ENCODE measurements at regions not wholly inside any gene's neighbourhood (a gene's known extent, or its start where the extent isn't known, plus 50 kb on each side); places are given as distances from the start of the nearest gene placed in this dataset.

DNA sequence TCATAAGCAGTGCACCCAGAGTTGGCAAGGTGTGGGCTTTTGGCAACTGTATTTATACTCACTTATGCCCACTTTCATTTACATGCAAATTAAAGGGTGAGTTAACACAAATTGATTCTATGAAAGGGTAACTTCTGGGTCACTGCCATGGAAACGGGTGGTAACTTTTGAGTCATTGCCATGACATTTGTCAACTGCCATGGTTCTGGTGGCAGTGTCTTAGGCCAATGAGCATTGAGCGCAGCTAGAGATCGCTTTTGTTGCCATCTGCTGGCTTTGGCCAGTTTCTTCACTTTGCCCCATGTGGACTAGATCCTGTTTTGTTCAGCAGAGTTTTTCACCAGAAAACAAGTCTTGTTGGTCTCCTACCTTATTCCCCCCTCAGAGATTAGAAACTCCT is 170.8 kb upstream of the NUDT6 start:
- DNase-seq = no peak
- TF ChIP-seq POLR2AphosphoS5 (IDR thresholded peaks at IDR 0.05) (no peak), POLR2A (IDR thresholded peaks at IDR 0.05) (no peak)
- TF ChIP-seq, protein P1, sequence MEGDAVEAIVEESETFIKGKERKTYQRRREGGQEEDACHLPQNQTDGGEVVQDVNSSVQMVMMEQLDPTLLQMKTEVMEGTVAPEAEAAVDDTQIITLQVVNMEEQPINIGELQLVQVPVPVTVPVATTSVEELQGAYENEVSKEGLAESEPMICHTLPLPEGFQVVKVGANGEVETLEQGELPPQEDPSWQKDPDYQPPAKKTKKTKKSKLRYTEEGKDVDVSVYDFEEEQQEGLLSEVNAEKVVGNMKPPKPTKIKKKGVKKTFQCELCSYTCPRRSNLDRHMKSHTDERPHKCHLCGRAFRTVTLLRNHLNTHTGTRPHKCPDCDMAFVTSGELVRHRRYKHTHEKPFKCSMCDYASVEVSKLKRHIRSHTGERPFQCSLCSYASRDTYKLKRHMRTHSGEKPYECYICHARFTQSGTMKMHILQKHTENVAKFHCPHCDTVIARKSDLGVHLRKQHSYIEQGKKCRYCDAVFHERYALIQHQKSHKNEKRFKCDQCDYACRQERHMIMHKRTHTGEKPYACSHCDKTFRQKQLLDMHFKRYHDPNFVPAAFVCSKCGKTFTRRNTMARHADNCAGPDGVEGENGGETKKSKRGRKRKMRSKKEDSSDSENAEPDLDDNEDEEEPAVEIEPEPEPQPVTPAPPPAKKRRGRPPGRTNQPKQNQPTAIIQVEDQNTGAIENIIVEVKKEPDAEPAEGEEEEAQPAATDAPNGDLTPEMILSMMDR (IDR thresholded peaks at IDR 0.05 in 8 of 11, conservative IDR thresholded peaks at IDR 0.05 in 3 of 11) = no peak
- peaks cover 0 to 8% (median 3%) of the 10 kb centered on the region in 8 donors for H3K9me3 ChIP-seq
- intact Hi-C loops (cut with DNase I; ENCODE audit: low total_unique reads) = no loop called here
- peaks cover 0 to 38% (median 6%) of the 10 kb centered on the region in 6 donors for H3K36me3 ChIP-seq
- H3K27ac ChIP-seq = no peak overlapping the region
- no peak overlapping the region for H3K4me3 ChIP-seq
- WGBS, 5 donors = 91 to 100% (median 94%) methylated on average over 3 of the region's 3 CpGs
- no peaks in the 10 kb centered on the region for H3K27me3 ChIP-seq (replicated peaks in 1 of 7)
- H3K4me1 ChIP-seq = no peaks in the 10 kb centered on the region

DNA sequence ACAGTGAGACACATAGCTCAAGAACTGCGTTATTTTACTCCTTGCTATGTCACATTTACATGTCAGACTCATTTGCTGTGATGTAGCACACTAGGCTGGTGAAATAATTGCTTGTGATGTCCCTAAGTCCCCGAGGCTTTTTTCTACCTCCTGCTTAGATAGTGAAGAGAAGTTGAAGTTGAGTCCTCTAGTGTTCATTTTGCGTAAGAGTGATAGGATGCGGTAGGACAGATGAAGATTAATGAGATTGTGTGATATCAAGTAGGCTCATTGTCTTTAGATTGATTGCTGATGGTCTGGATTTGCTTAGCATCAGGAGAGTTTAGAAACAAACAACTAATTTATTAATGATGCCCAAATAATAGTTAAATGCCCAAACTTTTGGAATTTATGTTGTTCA is 173.6 kb upstream of the NUDT6 start:
- Histone ChIP-seq H3K27ac (no peak overlapping the region), H3K9me3 (peaks cover 0 to 2% (median under 1%) of the 10 kb centered on the region in 8 donors), H3K4me1 (no peaks in the 10 kb centered on the region), H3K36me3 (peaks cover 0 to 20% (median 1%) of the 10 kb centered on the region in 6 donors), H3K4me3 (no peak overlapping the region), H3K27me3 (replicated peaks in 1 of 7) (no peaks in the 10 kb centered on the region)
- 71 to 86% (median 82%) methylated on average over 4 of the region's 4 CpGs for WGBS, 5 donors
- DNase-seq = no peak
- TF ChIP-seq POLR2AphosphoS5 (IDR thresholded peaks at IDR 0.05) = no peak
- TF ChIP-seq POLR2A (IDR thresholded peaks at IDR 0.05) = no peak
- TF ChIP-seq, protein P1 (IDR thresholded peaks at IDR 0.05 in 8 of 11, conservative IDR thresholded peaks at IDR 0.05 in 3 of 11) = peak in 1 of 11 experiments; percentile 21
- intact Hi-C loops (cut with DNase I; ENCODE audit: low total_unique reads) = no loop called here

DNA sequence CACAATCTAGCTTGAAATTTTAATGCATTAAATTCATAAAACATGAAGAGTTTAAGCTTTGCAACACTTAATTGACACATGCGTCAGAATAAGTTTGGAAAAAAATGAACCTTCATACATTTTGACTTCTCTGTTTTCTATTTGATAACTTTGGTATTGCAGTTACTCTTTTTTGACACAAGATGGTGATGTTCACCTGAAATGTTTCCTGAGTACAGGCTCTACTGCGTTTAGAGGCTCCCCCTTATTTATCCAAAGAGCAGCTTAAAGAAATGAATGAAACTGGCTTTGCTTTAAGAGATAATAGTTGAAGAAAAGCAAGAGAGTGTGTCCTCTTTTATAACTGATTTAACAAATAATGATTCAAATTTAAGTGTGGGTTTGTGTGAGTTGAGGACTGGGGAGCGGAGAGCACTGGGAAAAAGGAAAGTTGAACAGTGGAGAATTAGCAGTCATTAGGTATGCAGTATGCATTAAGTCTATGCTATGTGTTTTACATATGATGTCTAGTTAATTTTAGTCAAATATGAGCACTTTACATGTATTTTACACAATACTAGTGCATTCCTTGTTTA is 180.6 kb upstream of the NUDT6 start:
- WGBS, 5 donors = 50 to 62% (median 55%) methylated on average over 3 of the region's 3 CpGs
- no peaks in the 10 kb centered on the region for H3K9me3 ChIP-seq
- H3K4me3 ChIP-seq = no peak overlapping the region
- H3K27ac ChIP-seq = no peak overlapping the region
- H3K36me3 ChIP-seq = peaks cover 0 to 22% (median 0%) of the 10 kb centered on the region in 6 donors
- DNase-seq = no peak
- TF ChIP-seq POLR2A (IDR thresholded peaks at IDR 0.05) (no peak), POLR2AphosphoS5 (IDR thresholded peaks at IDR 0.05) (no peak)
- TF ChIP-seq, protein P1 (IDR thresholded peaks at IDR 0.05 in 8 of 11, conservative IDR thresholded peaks at IDR 0.05 in 3 of 11) = peak; percentile 25 to 76 (median 66)
- no peaks in the 10 kb centered on the region for H3K27me3 ChIP-seq (replicated peaks in 1 of 7)
- intact Hi-C loops (cut with DNase I; ENCODE audit: low total_unique reads) = loop anchor here (5.0 kb wide), 1 partner anchor 1159 kb away; no protein-coding TSS in a partner anchor
- H3K4me1 ChIP-seq = no peaks in the 10 kb centered on the region

DNA sequence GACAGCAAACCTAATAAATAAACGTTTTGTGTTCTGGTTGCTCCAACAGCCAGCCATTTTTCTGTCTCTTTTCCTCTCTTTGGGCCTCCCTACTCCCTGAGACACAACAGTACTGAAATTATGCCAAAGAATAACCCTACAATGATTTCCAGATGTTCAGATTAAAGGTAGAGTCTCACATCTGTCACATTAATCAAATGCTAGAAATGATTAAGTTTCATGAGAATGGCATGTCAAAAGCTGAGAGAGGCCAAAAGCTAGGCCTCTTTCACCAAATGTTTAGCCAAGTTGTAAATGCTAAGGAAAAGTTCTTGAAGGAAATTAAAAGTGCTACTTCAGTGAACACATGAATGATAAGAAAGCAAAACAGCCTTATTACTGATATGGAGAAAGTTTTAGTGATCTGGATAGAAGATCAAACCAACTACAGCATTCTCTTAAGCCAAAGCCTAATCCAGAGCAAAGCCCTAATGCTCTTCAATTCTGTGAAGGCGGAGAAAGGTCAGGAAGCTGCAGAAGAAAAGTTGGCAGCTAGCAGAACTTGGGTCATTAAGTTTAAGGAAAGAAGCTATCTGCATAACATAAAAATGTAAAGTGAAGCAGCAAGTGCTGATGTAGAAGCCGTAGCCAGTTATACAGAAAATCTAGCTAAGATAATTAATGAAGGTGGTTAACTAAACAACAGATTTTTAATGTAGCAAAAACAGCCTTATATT is 182.1 kb upstream of the NUDT6 start:
- no peaks in the 10 kb centered on the region for H3K4me1 ChIP-seq
- H3K9me3 ChIP-seq = no peaks in the 10 kb centered on the region
- 86 to 90% (median 89%) methylated on average over 3 of the region's 3 CpGs for WGBS, 5 donors
- H3K36me3 ChIP-seq = peaks cover 0 to 22% (median 0%) of the 10 kb centered on the region in 6 donors
- intact Hi-C loops (cut with DNase I; ENCODE audit: low total_unique reads) = loop anchor here (5.0 kb wide), 1 partner anchor 1158 kb away; no protein-coding TSS in a partner anchor
- no peak overlapping the region for H3K27ac ChIP-seq
- no peak for DNase-seq
- H3K27me3 ChIP-seq (replicated peaks in 1 of 7) = no peaks in the 10 kb centered on the region
- H3K4me3 ChIP-seq = no peak overlapping the region
- TF ChIP-seq POLR2AphosphoS5 (IDR thresholded peaks at IDR 0.05) (no peak), POLR2A (IDR thresholded peaks at IDR 0.05) (no peak)
- TF ChIP-seq, protein P1 (IDR thresholded peaks at IDR 0.05 in 8 of 11, conservative IDR thresholded peaks at IDR 0.05 in 3 of 11) = no peak

All from spleen (tissue), 11 donors.